ENCODE measurements at regions not wholly inside any gene's neighbourhood (a gene's known extent, or its start where the extent isn't known, plus 50 kb on each side); places are given as distances from the start of the nearest gene placed in this dataset. TPM values are rescaled to one million over a fixed set of nuclear protein-coding genes. Genes with fewer than 3 reads are reported as not detected.

DNA sequence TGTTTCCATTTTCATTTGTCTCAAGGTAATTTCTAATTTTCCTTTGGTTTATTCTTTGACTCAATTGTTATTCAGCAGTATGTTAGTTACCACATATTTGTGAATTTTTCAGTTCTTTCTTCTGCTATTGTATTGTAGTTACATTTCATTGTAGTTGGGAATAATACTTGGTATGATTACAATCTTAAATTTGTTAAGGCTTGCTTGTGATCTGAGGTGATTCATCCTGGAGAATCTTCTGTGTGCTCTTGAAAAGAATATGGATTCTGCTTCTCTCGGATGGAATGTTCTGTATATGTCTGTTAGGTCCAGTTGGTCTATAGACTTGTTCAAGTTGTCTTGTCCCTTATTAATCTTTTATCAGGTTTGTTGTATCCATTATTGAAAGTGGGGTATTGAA lies 63.4 kb upstream of the VEPH1 start:
- POLR2A ChIA-PET: no interaction called here
- TF ChIP-seq, protein P1, sequence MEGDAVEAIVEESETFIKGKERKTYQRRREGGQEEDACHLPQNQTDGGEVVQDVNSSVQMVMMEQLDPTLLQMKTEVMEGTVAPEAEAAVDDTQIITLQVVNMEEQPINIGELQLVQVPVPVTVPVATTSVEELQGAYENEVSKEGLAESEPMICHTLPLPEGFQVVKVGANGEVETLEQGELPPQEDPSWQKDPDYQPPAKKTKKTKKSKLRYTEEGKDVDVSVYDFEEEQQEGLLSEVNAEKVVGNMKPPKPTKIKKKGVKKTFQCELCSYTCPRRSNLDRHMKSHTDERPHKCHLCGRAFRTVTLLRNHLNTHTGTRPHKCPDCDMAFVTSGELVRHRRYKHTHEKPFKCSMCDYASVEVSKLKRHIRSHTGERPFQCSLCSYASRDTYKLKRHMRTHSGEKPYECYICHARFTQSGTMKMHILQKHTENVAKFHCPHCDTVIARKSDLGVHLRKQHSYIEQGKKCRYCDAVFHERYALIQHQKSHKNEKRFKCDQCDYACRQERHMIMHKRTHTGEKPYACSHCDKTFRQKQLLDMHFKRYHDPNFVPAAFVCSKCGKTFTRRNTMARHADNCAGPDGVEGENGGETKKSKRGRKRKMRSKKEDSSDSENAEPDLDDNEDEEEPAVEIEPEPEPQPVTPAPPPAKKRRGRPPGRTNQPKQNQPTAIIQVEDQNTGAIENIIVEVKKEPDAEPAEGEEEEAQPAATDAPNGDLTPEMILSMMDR (IDR thresholded peaks at IDR 0.05; ENCODE audit: insufficient read depth, low read depth, low read length): no peak
- CTCF ChIA-PET: no interaction called here
- no peak overlapping the region for H3K4me3 ChIP-seq (ENCODE audit: low read depth, low read length)
- no peak for DNase-seq (ENCODE audit: low read depth)
- no peaks in the 10 kb centered on the region for H3K36me3 ChIP-seq (ENCODE audit: control insufficient read depth, insufficient read depth, low read length)
- H3K27me3 ChIP-seq (ENCODE audit: control insufficient read depth, insufficient read depth, low read length): no peaks in the 10 kb centered on the region

GRCh38 chr3:157559401-157559800 lies 56.2 kb upstream of the VEPH1 start:
- DNase-seq (ENCODE audit: low read depth): no peak
- POLR2A ChIA-PET: interaction anchor here (0.6 kb wide), 1 partner anchor 15 kb away, joined by 3 read pairs; no protein-coding TSS in a partner anchor
- CTCF ChIA-PET: interaction anchor here (0.9 to 1.7 kb wide), 2 partner anchors 13 to 27 kb away, joined by 3 to 6 read pairs; no protein-coding TSS in a partner anchor
- no peaks in the 10 kb centered on the region for H3K36me3 ChIP-seq (ENCODE audit: control insufficient read depth, insufficient read depth, low read length)
- H3K27me3 ChIP-seq (ENCODE audit: control insufficient read depth, insufficient read depth, low read length): no peaks in the 10 kb centered on the region
- TF ChIP-seq, protein P1 (IDR thresholded peaks at IDR 0.05; ENCODE audit: insufficient read depth, low read depth, low read length): no peak
- H3K4me3 ChIP-seq (ENCODE audit: low read depth, low read length): no peak overlapping the region

Small RNA genes lying in the stretch of these regions (small RNA-seq; reads per million reads assigned to genes)
- not detected for gene RN7SKP46 (ENCODE audit: insufficient read length, low read depth, low replicate concordance)
